CD4-positive, alpha-beta T cell (primary cell): ENCODE measurements at regions not wholly inside any gene's neighbourhood (a gene's known extent, or its start where the extent isn't known, plus 50 kb on each side); places are given as distances from the start of the nearest gene placed in this dataset.

Experiments
- ATAC-seq: fragments of 200-7000 bp; cut with Tn5 transposase; one replicate; pipeline ENCODE4 v1.10.0; 2022; ENCODE audit warnings: mild to moderate bottlenecking; ENCODE audit not compliant: poor library complexity
- CTCF ChIA-PET: fragments of 350-600 bp; sonication (Branson Sonifier 250); formaldehyde crosslinking; loops from one replicate; lab custom pipeline; 2021; ENCODE audit warnings: antibody characterized with exemption, inconsistent platforms; lab: Charles Lee
- POLR2A ChIA-PET: fragments of 350-600 bp; sonication (Branson Sonifier 250); formaldehyde crosslinking; loops from one replicate; lab custom pipeline; 2021; ENCODE audit warnings: antibody characterized with exemption, inconsistent platforms; lab: Charles Lee
- DNase-seq, 14 experiments: peaks; one replicate each; pipeline ENCODE4 v3.0.0-alpha.2; 2013 to 2020; ENCODE audit warnings: mixed read lengths in 2 of 14
- H3K27ac ChIP-seq, 2 donors: one replicate each; pipeline versions ENCODE4 v1.5.1 to v1.7.0; 2013; ENCODE audit warnings: low read length in 2 of 2, low read depth in 1 of 2, mild to moderate bottlenecking in 1 of 2
- H3K27me3 ChIP-seq, 2 experiments: 1 replicate in 1 of 2; 2 replicates in 1 of 2; pipeline versions ENCODE4 v1.6.1 to v1.7.0; 2013; ENCODE audit warnings: low read length in 2 of 2, control low read depth in 1 of 2, mild to moderate bottlenecking in 1 of 2, moderate library complexity in 1 of 2; ENCODE audit not compliant: insufficient read depth in 2 of 2, control insufficient read depth in 1 of 2
- H3K36me3 ChIP-seq: one replicate; pipeline ENCODE4 v1.6.1; 2013; ENCODE audit warnings: low read length, control low read depth; ENCODE audit not compliant: insufficient read depth
- H3K4me1 ChIP-seq: one replicate; pipeline ENCODE4 v1.6.1; 2013; ENCODE audit warnings: low read length, control low read depth; ENCODE audit not compliant: insufficient read depth
- H3K4me3 ChIP-seq: one replicate; pipeline ENCODE4 v1.5.1; 2013; ENCODE audit warnings: mild to moderate bottlenecking, low read length, moderate library complexity
- H3K9me3 ChIP-seq, 2 experiments: 1 replicate in 1 of 2; 2 replicates in 1 of 2; pipeline versions ENCODE4 v1.6.1 to v1.7.0; 2013; ENCODE audit warnings: low read length in 2 of 2, mild to moderate bottlenecking in 2 of 2, control low read depth in 1 of 2, moderate library complexity in 1 of 2; ENCODE audit not compliant: control insufficient read depth in 1 of 2, insufficient read depth in 1 of 2
- H3K27ac Mint-ChIP-seq: one replicate; pipeline ENCODE4 v1.8.0; 2020; ENCODE audit warnings: mixed read lengths
- H3K27me3 Mint-ChIP-seq: one replicate; pipeline ENCODE4 v1.8.0; 2021; ENCODE audit warnings: mixed read lengths
- H3K36me3 Mint-ChIP-seq: one replicate; pipeline ENCODE4 v1.8.0; 2021; ENCODE audit warnings: low read depth, mixed read lengths
- H3K4me1 Mint-ChIP-seq: one replicate; pipeline ENCODE4 v1.8.0; 2021; ENCODE audit warnings: low read depth, mixed read lengths
- H3K4me3 Mint-ChIP-seq: one replicate; pipeline ENCODE4 v1.8.0; 2020; ENCODE audit warnings: mild to moderate bottlenecking, mixed read lengths
- H3K9me3 Mint-ChIP-seq: one replicate; pipeline ENCODE4 v1.8.0; 2020; ENCODE audit warnings: mixed read lengths
- CTCF ChIP-seq: fragments of 200-600 bp; IDR thresholded peaks from one replicate; pipeline ENCODE4 v1.8.0; 2022; ENCODE audit warnings: antibody characterized with exemption, mild to moderate bottlenecking
- intact Hi-C, 2 experiments: fragments of 100-400 bp; cut with DNase I in 1 of 2; cut with micrococcal nuclease in 1 of 2; formaldehyde crosslinking; loops; one replicate each; pipeline versions ENCODE4 v1.15.1 to v1.9.0; 2023 to 2025; cut with DNase I, micrococcal nuclease

- H3K4me1 ChIP-seq = no peaks in the 10 kb centered on the region
- no peaks in the 10 kb centered on the region for H3K4me1 Mint-ChIP-seq
- H3K4me3 Mint-ChIP-seq = no peak overlapping the region
- TF ChIP-seq CTCF = no peak
- no peak for DNase-seq
- no peak overlapping the region for H3K4me3 ChIP-seq
- no peaks in the 10 kb centered on the region for H3K36me3 Mint-ChIP-seq
- H3K9me3 Mint-ChIP-seq = peaks cover 21% of the 10 kb centered on the region
- ChIA-PET POLR2A (no interaction called here), CTCF (no interaction called here)
- H3K27me3 Mint-ChIP-seq = no peaks in the 10 kb centered on the region
- peaks cover 0 to 8% of the 10 kb centered on the region in 2 experiments for H3K9me3 ChIP-seq
- no peak overlapping the region for H3K27ac ChIP-seq
- H3K27ac Mint-ChIP-seq = no peak overlapping the region
- intact Hi-C loops = no loop called here
- ATAC-seq = no peak
- H3K27me3 ChIP-seq = no peaks in the 10 kb centered on the region
- no peaks in the 10 kb centered on the region for H3K36me3 ChIP-seq
Observed at GRCh38 chr4:97239667-97239997, 903.6 kb downstream of the STPG2 start.

DNA sequence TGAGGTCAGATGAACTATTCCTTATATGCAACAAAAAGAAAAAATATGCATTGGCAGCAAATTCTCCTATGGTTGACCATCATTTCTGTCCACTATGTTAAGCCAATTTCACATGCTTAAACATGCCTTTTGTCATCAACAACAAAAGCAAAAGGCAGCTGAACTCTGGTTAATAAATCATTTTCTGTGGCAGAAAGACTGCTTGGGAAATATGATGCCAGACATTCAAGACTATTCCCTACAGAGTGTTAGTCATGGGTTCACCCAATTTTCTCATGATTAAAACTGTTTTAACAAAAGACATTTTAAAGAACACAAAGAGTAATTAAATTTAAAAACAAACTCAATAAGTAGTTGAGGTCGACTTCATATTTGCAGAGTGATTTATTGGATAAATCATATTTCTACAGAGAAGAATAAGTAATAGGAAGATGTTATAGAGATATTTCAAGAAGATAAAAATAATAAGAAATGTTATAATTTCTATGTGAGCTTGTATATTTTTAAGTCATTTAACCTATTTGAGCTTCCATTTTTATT is 890.6 kb downstream of the STPG2 start:
- no peaks in the 10 kb centered on the region for H3K9me3 ChIP-seq
- ATAC-seq (no peak), DNase-seq (no peak)
- CTCF ChIA-PET = no interaction called here
- no peak overlapping the region for H3K27ac Mint-ChIP-seq
- no peaks in the 10 kb centered on the region for H3K27me3 ChIP-seq
- H3K4me3 ChIP-seq = no peak overlapping the region
- no peaks in the 10 kb centered on the region for H3K36me3 ChIP-seq
- TF ChIP-seq CTCF = no peak
- no peaks in the 10 kb centered on the region for H3K27me3 Mint-ChIP-seq
- intact Hi-C loops = no loop called here
- POLR2A ChIA-PET = no interaction called here
- no peak overlapping the region for H3K27ac ChIP-seq
- H3K36me3 Mint-ChIP-seq = no peaks in the 10 kb centered on the region
- H3K4me1 Mint-ChIP-seq = no peaks in the 10 kb centered on the region
- no peaks in the 10 kb centered on the region for H3K4me1 ChIP-seq
- no peak overlapping the region for H3K4me3 Mint-ChIP-seq
- peaks cover 6% of the 10 kb centered on the region for H3K9me3 Mint-ChIP-seq

DNA sequence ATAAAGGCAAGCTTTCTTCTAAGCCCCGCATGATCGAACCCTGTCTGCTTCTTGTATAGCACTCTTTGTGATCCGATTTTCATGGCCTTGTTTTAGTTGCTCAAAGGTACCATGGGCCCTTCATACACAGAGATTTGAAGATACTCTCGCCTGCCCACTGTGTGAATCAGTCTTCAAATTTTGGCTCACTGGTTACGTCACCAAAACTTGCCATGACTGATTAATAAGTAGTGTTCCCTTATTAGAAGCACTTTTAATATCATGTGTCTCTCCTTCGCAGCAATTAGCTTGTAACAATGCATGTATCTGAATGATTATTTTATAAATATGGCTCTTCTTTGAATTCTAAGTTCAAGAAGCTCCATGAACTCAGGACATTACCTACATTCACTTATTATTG is 880.5 kb downstream of the STPG2 start:
- CTCF ChIA-PET = no interaction called here
- no peak overlapping the region for H3K4me3 ChIP-seq

More for the DNA sequence above, 880.5 kb downstream of the STPG2 start:
- intact Hi-C loops = no loop called here
- no peak for DNase-seq
- no peak overlapping the region for H3K4me3 Mint-ChIP-seq
- H3K9me3 Mint-ChIP-seq = peaks cover 2% of the 10 kb centered on the region
- no peaks in the 10 kb centered on the region for H3K27me3 ChIP-seq
- TF ChIP-seq CTCF = no peak
- no peaks in the 10 kb centered on the region for H3K36me3 Mint-ChIP-seq
- H3K27ac ChIP-seq = no peak overlapping the region
- H3K9me3 ChIP-seq = no peaks in the 10 kb centered on the region
- H3K4me1 Mint-ChIP-seq = no peaks in the 10 kb centered on the region
- no peak for ATAC-seq
- no peak overlapping the region for H3K27ac Mint-ChIP-seq
- H3K36me3 ChIP-seq = no peaks in the 10 kb centered on the region
- POLR2A ChIA-PET = no interaction called here
- no peaks in the 10 kb centered on the region for H3K27me3 Mint-ChIP-seq
- no peaks in the 10 kb centered on the region for H3K4me1 ChIP-seq
